Glutamatergic neuron (in vitro differentiated cells): ENCODE measurements at regions not wholly inside any gene's neighbourhood (a gene's known extent, or its start where the extent isn't known, plus 50 kb on each side); places are given as distances from the start of the nearest gene placed in this dataset.

Experiments used
- DNase-seq: peaks from one replicate; pipeline ENCODE4 v3.0.0; 2022
- H3K27ac Mint-ChIP-seq: one replicate; pipeline ENCODE4 v1.8.0; 2020; ENCODE audit warnings: mild to moderate bottlenecking, mixed read lengths, inconsistent platforms; ENCODE audit not compliant: unreplicated experiment
- H3K27me3 Mint-ChIP-seq: one replicate; pipeline ENCODE4 v1.8.0; 2020; ENCODE audit warnings: mild to moderate bottlenecking, moderate library complexity, mixed read lengths, inconsistent platforms; ENCODE audit not compliant: unreplicated experiment
- H3K36me3 Mint-ChIP-seq: one replicate; pipeline ENCODE4 v1.8.0; 2020; ENCODE audit warnings: mild to moderate bottlenecking, mixed read lengths, inconsistent platforms; ENCODE audit not compliant: unreplicated experiment
- H3K4me1 Mint-ChIP-seq: one replicate; pipeline ENCODE4 v1.8.0; 2020; ENCODE audit warnings: mild to moderate bottlenecking, low read depth, mixed read lengths, inconsistent platforms; ENCODE audit not compliant: unreplicated experiment
- H3K4me3 Mint-ChIP-seq: one replicate; pipeline ENCODE4 v1.8.0; 2020; ENCODE audit warnings: mild to moderate bottlenecking, mixed read lengths, inconsistent platforms; ENCODE audit not compliant: unreplicated experiment
- H3K9me3 Mint-ChIP-seq: one replicate; pipeline ENCODE4 v1.8.0; 2020; ENCODE audit warnings: mild to moderate bottlenecking, moderate library complexity, mixed read lengths, inconsistent platforms; ENCODE audit not compliant: unreplicated experiment
- TF ChIP-seq, protein P1 (sequence below): fragments of 200-600 bp; sonication (generic); IDR thresholded peaks from one replicate; pipeline ENCODE4 v1.5.0; 2021; ENCODE audit not compliant: partially characterized antibody, unreplicated experiment

DNA sequence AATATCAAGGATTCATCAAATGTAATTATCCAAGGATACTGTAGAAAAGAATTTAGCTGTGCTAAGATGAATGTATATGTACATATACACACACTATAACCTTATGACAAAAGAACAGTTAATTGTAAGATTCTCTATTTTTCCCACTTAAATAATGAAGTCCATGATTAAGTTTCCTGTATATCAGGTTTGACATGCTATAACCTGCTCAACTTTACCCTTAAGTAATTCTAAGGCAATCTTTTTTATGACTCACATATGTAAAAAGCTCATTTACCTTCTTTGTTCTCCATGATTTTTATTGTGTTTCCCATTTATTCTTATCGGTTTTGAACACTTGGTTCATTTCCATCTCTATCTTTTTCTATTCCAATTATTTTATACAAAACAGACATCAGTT is 1213.1 kb upstream of the SLC39A10 start:
- peaks cover 9% of the 10 kb centered on the region for H3K36me3 Mint-ChIP-seq
- DNase-seq, result no peak
- no peak overlapping the region for H3K4me3 Mint-ChIP-seq
- TF ChIP-seq, protein P1, sequence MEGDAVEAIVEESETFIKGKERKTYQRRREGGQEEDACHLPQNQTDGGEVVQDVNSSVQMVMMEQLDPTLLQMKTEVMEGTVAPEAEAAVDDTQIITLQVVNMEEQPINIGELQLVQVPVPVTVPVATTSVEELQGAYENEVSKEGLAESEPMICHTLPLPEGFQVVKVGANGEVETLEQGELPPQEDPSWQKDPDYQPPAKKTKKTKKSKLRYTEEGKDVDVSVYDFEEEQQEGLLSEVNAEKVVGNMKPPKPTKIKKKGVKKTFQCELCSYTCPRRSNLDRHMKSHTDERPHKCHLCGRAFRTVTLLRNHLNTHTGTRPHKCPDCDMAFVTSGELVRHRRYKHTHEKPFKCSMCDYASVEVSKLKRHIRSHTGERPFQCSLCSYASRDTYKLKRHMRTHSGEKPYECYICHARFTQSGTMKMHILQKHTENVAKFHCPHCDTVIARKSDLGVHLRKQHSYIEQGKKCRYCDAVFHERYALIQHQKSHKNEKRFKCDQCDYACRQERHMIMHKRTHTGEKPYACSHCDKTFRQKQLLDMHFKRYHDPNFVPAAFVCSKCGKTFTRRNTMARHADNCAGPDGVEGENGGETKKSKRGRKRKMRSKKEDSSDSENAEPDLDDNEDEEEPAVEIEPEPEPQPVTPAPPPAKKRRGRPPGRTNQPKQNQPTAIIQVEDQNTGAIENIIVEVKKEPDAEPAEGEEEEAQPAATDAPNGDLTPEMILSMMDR, result no peak
- no peaks in the 10 kb centered on the region for H3K27me3 Mint-ChIP-seq
- peaks cover 3% of the 10 kb centered on the region for H3K9me3 Mint-ChIP-seq
- peaks cover 8% of the 10 kb centered on the region for H3K4me1 Mint-ChIP-seq
- H3K27ac Mint-ChIP-seq, result no peak overlapping the region

DNA sequence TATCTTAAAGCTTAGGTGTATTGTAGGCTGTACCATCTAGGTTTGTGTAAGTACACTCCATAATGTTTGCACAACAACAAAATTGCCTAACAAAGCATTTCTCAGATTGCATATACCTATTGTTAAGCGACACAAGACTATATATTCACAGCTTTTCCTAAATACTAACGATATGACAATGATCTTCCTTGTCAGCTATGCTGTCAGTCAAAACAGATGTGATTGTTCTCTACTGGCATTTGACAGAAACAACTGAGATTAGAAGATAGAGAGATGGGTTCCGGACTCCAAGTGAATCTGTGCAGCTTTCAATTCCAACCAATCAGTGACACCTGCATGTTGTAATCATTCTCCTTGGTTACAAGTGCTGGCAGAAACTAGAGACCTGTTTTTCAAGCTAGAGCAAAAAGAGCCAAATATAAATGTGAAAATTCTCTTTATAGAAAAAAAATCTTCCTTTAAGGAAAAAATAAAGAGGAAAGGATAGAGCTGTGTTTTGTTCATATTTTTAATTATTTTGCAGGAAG is 1232.3 kb upstream of the SLC39A10 start:
- Mint-ChIP-seq H3K9me3 (no peaks in the 10 kb centered on the region), H3K27ac (no peak overlapping the region), H3K4me3 (no peak overlapping the region), H3K27me3 (no peaks in the 10 kb centered on the region), H3K36me3 (no peaks in the 10 kb centered on the region), H3K4me1 (no peaks in the 10 kb centered on the region)
- TF ChIP-seq, protein P1, result no peak
- DNase-seq, result no peak

DNA sequence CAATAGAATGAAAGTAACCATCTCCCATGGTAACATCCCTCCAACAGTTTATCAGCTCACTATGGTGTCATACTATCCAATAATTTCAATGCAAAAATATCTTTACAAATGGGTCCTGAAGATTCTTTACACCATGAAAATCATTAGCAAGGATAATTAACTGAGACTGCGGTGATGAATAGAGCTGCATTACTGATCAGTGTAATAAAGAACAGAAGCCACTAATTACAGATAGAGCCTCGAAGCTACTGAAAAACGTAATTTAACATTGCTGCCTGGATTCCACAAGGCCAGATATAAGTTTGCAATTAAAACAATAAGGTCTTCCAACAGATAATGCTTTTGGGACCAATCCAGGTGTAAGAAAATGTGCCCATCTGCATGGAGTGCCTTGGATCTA is 1245.8 kb upstream of the SLC39A10 start:
- Mint-ChIP-seq H3K36me3 (no peaks in the 10 kb centered on the region), H3K4me3 (no peak overlapping the region)
- TF ChIP-seq, protein P1, result no peak

DNA sequence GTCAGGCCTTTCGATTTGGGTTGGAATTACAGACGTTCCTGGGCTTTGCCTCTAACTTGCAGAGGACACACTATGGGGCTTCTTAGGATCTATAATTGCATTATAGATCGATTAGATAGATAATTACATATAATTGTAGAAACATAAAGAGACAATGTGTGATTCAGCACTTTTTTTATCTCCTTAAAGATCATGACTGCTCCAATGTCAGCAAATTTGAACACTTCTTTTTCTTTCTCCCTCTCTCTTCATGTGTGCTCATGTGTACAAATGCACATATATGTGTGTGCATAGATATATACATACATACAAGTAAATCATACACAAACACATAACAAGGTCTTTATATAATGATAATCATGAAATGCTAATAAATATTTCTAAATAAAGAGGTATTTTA is 1261.2 kb upstream of the SLC39A10 start:
- peaks cover 8% of the 10 kb centered on the region for H3K36me3 Mint-ChIP-seq
- TF ChIP-seq, protein P1, result no peak
- H3K4me3 Mint-ChIP-seq, result no peak overlapping the region
- peaks cover 2% of the 10 kb centered on the region for H3K9me3 Mint-ChIP-seq
- H3K4me1 Mint-ChIP-seq, result no peaks in the 10 kb centered on the region
- DNase-seq, result no peak
- no peak overlapping the region for H3K27ac Mint-ChIP-seq
- no peaks in the 10 kb centered on the region for H3K27me3 Mint-ChIP-seq

More for the DNA sequence above, 1245.8 kb upstream of the SLC39A10 start:
- no peak for DNase-seq
- Mint-ChIP-seq H3K4me1 (peaks cover 6% of the 10 kb centered on the region), H3K27ac (no peak overlapping the region), H3K9me3 (no peaks in the 10 kb centered on the region), H3K27me3 (no peaks in the 10 kb centered on the region)

DNA sequence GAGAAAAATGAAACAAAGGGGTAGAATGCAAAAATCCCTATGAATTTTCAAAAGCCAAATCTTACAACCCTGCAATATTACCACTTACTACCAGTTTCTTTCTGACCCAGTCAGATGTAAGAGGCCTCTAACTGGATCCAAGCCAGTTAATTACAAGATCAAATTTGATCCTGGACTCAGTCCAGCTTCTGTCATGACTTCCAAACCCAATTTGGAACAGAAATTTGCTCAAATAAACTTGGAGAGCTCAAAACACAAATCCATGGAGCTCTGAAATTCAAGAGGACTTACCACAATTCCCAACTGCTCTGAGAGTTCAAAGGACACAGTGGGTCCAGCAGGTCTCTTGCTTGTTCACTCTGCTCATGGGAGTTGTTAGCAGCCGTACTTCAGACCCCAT is 1271.7 kb upstream of the SLC39A10 start:
- no peak for DNase-seq
- TF ChIP-seq, protein P1, result no peak
- no peaks in the 10 kb centered on the region for H3K27me3 Mint-ChIP-seq
- no peak overlapping the region for H3K27ac Mint-ChIP-seq
- peaks cover 4% of the 10 kb centered on the region for H3K9me3 Mint-ChIP-seq
- H3K4me1 Mint-ChIP-seq, result no peaks in the 10 kb centered on the region
- H3K4me3 Mint-ChIP-seq, result no peak overlapping the region
- peaks cover 6% of the 10 kb centered on the region for H3K36me3 Mint-ChIP-seq
